HEK293 (cell line): ENCODE measurements at regions not wholly inside any gene's neighbourhood (a gene's known extent, or its start where the extent isn't known, plus 50 kb on each side); places are given as distances from the start of the nearest gene placed in this dataset.
A peak's percentile ranks its signal among the peaks of the same experiment; 100 is the strongest.

ENCODE experiments used
- CTCF ChIA-PET: fragments of 350-600 bp; formaldehyde crosslinking; extraction: SDS; loops from one replicate; lab custom pipeline; 2021; ENCODE audit warnings: antibody characterized with exemption; lab: Yijun Ruan, JAX
- POLR2A ChIA-PET: fragments of 300-600 bp; formaldehyde crosslinking; extraction: SDS; loops from one replicate; lab custom pipeline; 2020; ENCODE audit warnings: antibody characterized with exemption, inconsistent platforms; lab: Yijun Ruan, JAX
- H3K27ac ChIP-seq: fragments of 200-500 bp; sonication (Bioruptor generic); 2 replicates; pipeline ENCODE4 v1.5.1; 2014; ENCODE audit warnings: low read depth, low read length, control low read depth, inconsistent platforms; ENCODE audit errors: extremely low read depth
- H3K36me3 ChIP-seq, 2 experiments: fragments of 200-500 bp in 1 of 2; sonication (Bioruptor generic) in 1 of 2; 1 replicate in 1 of 2; 2 replicates in 1 of 2; pipeline ENCODE4 v1.5.1; 2014 to 2017; ENCODE audit warnings: inconsistent platforms in 2 of 2, low read length in 2 of 2; ENCODE audit not compliant: control insufficient read depth in 2 of 2, insufficient read depth in 1 of 2
- H3K4me1 ChIP-seq: fragments of 200-500 bp; sonication (Bioruptor generic); 2 replicates; pipeline ENCODE4 v1.5.1; 2014; ENCODE audit warnings: mild to moderate bottlenecking, low read length, inconsistent platforms; ENCODE audit not compliant: control insufficient read depth, insufficient read depth
- H3K4me3 ChIP-seq: 2 replicates; pipeline ENCODE4 v1.5.1; 2011; ENCODE audit warnings: low read depth, mild to moderate bottlenecking, control low read depth, low read length, moderate library complexity
- H3K9me3 ChIP-seq: fragments of 200-500 bp; sonication (Bioruptor generic); 2 replicates; pipeline ENCODE4 v1.5.1; 2014; ENCODE audit warnings: low read depth, low read length, inconsistent platforms; ENCODE audit not compliant: control insufficient read depth, insufficient read depth
- FEZF1 ChIP-seq: fragments of 450-650 bp; formaldehyde crosslinking; IDR thresholded peaks from 2 replicates; pipeline ENCODE4 v1.5.1; 2016; ENCODE audit warnings: missing biosample characterization, missing genetic modification characterization
- GLIS1 ChIP-seq: fragments of 450-650 bp; formaldehyde crosslinking; IDR thresholded peaks from 2 replicates; pipeline ENCODE4 v1.5.1; 2016; ENCODE audit warnings: missing biosample characterization, missing genetic modification characterization
- KLF1 ChIP-seq: fragments of 450-650 bp; formaldehyde crosslinking; IDR thresholded peaks from 2 replicates; pipeline ENCODE4 v1.5.1; 2016; ENCODE audit warnings: missing biosample characterization, missing genetic modification characterization
- KLF8 ChIP-seq: fragments of 450-650 bp; formaldehyde crosslinking; IDR thresholded peaks from 2 replicates; pipeline ENCODE4 v1.5.1; 2016; ENCODE audit warnings: missing biosample characterization, missing genetic modification characterization
- OSR2 ChIP-seq: fragments of 450-650 bp; formaldehyde crosslinking; IDR thresholded peaks from 2 replicates; pipeline ENCODE4 v1.5.1; 2016; ENCODE audit warnings: missing biosample characterization, missing genetic modification characterization
- TRIM28 ChIP-seq: IDR thresholded peaks from 2 replicates; pipeline ENCODE4 v1.6.1; 2011; ENCODE audit warnings: low read length, control low read depth, borderline replicate concordance
- ZBTB48 ChIP-seq: fragments of 450-650 bp; formaldehyde crosslinking; IDR thresholded peaks from 2 replicates; pipeline ENCODE4 v1.5.1; 2016; ENCODE audit warnings: missing biosample characterization, missing genetic modification characterization
- ZFP41 ChIP-seq: fragments of 450-650 bp; formaldehyde crosslinking; IDR thresholded peaks from 2 replicates; pipeline ENCODE4 v1.5.1; 2016; ENCODE audit warnings: missing biosample characterization, missing genetic modification characterization, borderline replicate concordance
- ZNF10 ChIP-seq: fragments of 450-650 bp; formaldehyde crosslinking; IDR thresholded peaks from 2 replicates; pipeline ENCODE4 v1.5.1; 2017; ENCODE audit warnings: missing biosample characterization, missing genetic modification characterization
- ZNF146 ChIP-seq: fragments of 450-650 bp; formaldehyde crosslinking; IDR thresholded peaks from 2 replicates; pipeline ENCODE4 v1.5.1; 2016; ENCODE audit warnings: missing biosample characterization, missing genetic modification characterization
- ZNF169 ChIP-seq: fragments of 450-650 bp; formaldehyde crosslinking; IDR thresholded peaks from 2 replicates; pipeline ENCODE4 v1.5.1; 2016; ENCODE audit warnings: missing biosample characterization, missing genetic modification characterization
- ZNF239 ChIP-seq: fragments of 450-650 bp; formaldehyde crosslinking; IDR thresholded peaks from 2 replicates; pipeline ENCODE4 v1.5.1; 2016; ENCODE audit warnings: missing biosample characterization, missing genetic modification characterization
- ZNF391 ChIP-seq: fragments of 450-650 bp; formaldehyde crosslinking; IDR thresholded peaks from 2 replicates; pipeline ENCODE4 v1.5.1; 2016; ENCODE audit warnings: low read depth, missing biosample characterization, missing genetic modification characterization, borderline replicate concordance
- ZNF544 ChIP-seq: fragments of 450-650 bp; formaldehyde crosslinking; IDR thresholded peaks from 2 replicates; pipeline ENCODE4 v1.5.0; 2017; ENCODE audit warnings: missing biosample characterization, missing genetic modification characterization
- ZNF670 ChIP-seq: fragments of 450-650 bp; formaldehyde crosslinking; IDR thresholded peaks from 2 replicates; pipeline ENCODE4 v1.5.1; 2016; ENCODE audit warnings: missing biosample characterization, missing genetic modification characterization, low read depth
- ZSCAN30 ChIP-seq: fragments of 450-650 bp; IDR thresholded peaks from 2 replicates; pipeline ENCODE4 v1.5.1; 2018; ENCODE audit warnings: missing biosample characterization, mild to moderate bottlenecking, missing genetic modification characterization, moderate library complexity
- TF ChIP-seq, protein P1 (sequence below): fragments of 450-650 bp; formaldehyde crosslinking; IDR thresholded peaks from 2 replicates; pipeline ENCODE4 v1.5.1; 2016; ENCODE audit warnings: missing biosample characterization, missing genetic modification characterization
- TF ChIP-seq, protein P2 (sequence below): fragments of 450-650 bp; formaldehyde crosslinking; IDR thresholded peaks from 2 replicates; pipeline ENCODE4 v1.5.1; 2016; ENCODE audit warnings: missing biosample characterization, missing genetic modification characterization
- TF ChIP-seq, protein P3 (sequence below): fragments of 450-650 bp; formaldehyde crosslinking; IDR thresholded peaks from 2 replicates; pipeline ENCODE4 v1.5.1; 2016; ENCODE audit warnings: missing biosample characterization, missing genetic modification characterization

DNA sequence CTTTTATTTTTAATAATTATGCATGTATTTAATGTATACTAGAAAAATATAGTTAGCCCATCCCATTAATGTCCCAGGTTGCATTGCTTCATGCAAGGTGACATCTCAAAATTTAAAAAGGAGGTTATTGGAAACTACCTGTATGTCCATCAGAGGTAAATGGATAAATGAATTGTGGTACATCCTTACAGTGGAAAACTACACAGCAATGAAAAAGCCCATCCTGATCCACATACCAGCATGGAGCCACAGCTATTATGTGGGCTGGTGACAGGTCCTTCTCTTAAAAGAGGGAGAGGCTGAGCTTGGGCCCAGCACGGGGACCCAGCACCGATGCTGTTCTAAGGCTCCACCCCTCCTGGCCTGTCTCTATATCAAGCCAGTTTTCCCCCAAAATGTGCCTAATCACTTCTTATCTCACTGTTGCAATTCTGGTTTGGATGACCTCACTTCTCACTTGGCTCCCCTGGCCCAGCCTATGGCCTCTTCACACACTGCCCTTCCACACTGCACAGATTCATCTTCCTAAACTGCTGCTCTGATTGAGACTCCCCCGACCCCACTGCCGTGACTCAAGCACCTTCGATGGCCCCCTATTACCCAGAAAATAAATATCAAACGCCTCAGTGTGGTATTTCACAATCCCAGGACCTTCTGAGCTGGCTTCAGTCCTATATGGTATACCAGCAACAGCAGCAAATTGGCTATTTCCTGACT, 97.1 kb upstream of the NCOR2 start:
- TF ChIP-seq ZNF146 (tag by site-specific recombination) (peak; percentile 66), TRIM28 (no peak)
- no peak overlapping the region for H3K27ac ChIP-seq
- no peaks in the 10 kb centered on the region for H3K4me1 ChIP-seq
- no peak overlapping the region for H3K4me3 ChIP-seq
- ChIA-PET CTCF (interaction anchor here (0.7 kb wide), 1 partner anchor 66 kb away, joined by 3 read pairs; no protein-coding TSS in a partner anchor), POLR2A (no interaction called here)
- no peaks in the 10 kb centered on the region for H3K9me3 ChIP-seq
- no peaks in the 10 kb centered on the region for H3K36me3 ChIP-seq

DNA sequence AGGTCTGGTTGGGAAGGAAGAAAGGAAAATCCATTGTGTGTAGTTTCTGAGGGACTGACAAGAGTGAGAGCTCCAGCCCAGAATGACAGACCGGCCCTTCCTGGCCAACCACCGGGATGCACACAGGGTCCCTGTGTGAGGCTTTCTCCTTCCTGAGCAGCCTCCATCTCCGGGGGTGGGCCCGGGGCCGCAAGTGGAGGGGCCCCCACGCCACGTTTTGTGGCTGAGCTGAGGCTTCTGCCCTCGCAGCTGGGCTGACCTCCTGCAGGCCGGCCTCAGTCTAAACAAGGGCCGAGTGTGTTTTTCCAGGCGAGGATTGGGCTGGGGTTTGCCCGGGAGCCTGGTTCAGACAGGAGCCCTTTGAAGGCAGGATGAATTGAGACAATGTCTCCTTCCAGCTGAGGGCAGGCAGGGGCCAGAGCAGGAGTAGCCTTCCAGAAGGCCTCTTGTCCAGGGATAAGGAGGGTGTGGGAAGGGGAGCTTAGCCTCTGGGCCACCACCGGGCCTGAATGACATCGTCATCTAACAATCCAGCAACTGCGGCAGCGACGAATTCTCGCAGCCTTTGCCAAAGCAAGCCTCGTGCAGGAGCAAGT, 96.5 kb upstream of the NCOR2 start:
- ChIA-PET CTCF (interaction anchor here (0.5 kb wide), 1 partner anchor 31 kb away, joined by 3 read pairs; no protein-coding TSS in a partner anchor), POLR2A (no interaction called here)
- H3K4me3 ChIP-seq: no peak overlapping the region

DNA sequence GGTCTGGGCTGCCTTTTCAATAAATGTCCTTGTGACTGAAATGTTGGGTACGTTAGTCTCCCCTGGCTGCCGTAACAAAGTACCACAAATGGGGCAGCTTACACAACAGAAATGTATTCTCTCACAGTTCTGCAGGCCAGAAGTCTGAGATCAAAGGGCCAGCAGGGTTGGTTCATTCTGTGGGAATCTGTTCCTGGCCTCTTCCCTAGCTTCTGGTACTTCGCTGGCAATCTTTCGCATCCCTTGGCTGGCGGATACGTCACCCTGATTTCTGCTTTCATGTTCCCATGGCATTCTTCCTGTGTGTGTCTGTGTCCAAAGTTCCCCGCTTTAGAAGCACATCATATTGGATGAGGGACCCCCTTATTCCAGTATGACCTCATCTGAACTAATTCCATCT, 95.8 kb upstream of the NCOR2 start:
- H3K4me1 ChIP-seq: no peaks in the 10 kb centered on the region
- no peaks in the 10 kb centered on the region for H3K9me3 ChIP-seq
- H3K4me3 ChIP-seq: no peak overlapping the region
- no peaks in the 10 kb centered on the region for H3K36me3 ChIP-seq
- TF ChIP-seq ZNF670 (tag by site-specific recombination): no peak
- ChIA-PET POLR2A (no interaction called here), CTCF (interaction anchor here (0.5 to 2.1 kb wide), 2 partner anchors 12 to 32 kb away, joined by 3 to 5 read pairs; no protein-coding TSS in a partner anchor)
- no peak overlapping the region for H3K27ac ChIP-seq

More for the DNA sequence above, 96.5 kb upstream of the NCOR2 start:
- Histone ChIP-seq H3K36me3 (no peaks in the 10 kb centered on the region), H3K4me1 (no peaks in the 10 kb centered on the region), H3K9me3 (no peaks in the 10 kb centered on the region), H3K27ac (no peak overlapping the region)
- TF ChIP-seq OSR2 (tag by site-specific recombination) (no peak), FEZF1 (tag by site-specific recombination) (no peak), ZNF544 (tag by site-specific recombination) (no peak), ZBTB48 (tag by site-specific recombination) (no peak), KLF8 (tag by site-specific recombination) (no peak), ZSCAN30 (tag by site-specific recombination) (no peak), ZNF239 (tag by site-specific recombination) (no peak), KLF1 (tag by site-specific recombination) (no peak), ZFP41 (no peak), ZNF391 (tag by site-specific recombination) (no peak), GLIS1 (tag by site-specific recombination) (no peak), ZNF10 (tag by site-specific recombination) (no peak), ZNF169 (tag by site-specific recombination) (no peak)
- TF ChIP-seq, protein P1, sequence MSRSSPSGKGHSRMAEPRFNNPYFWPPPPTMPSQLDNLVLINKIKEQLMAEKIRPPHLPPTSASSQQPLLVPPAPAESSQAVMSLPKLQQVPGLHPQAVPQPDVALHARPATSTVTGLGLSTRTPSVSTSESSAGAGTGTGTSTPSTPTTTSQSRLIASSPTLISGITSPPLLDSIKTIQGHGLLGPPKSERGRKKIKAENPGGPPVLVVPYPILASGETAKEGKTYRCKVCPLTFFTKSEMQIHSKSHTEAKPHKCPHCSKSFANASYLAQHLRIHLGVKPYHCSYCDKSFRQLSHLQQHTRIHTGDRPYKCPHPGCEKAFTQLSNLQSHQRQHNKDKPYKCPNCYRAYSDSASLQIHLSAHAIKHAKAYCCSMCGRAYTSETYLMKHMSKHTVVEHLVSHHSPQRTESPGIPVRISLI (tag by site-specific recombination): no peak
- TF ChIP-seq, protein P2, sequence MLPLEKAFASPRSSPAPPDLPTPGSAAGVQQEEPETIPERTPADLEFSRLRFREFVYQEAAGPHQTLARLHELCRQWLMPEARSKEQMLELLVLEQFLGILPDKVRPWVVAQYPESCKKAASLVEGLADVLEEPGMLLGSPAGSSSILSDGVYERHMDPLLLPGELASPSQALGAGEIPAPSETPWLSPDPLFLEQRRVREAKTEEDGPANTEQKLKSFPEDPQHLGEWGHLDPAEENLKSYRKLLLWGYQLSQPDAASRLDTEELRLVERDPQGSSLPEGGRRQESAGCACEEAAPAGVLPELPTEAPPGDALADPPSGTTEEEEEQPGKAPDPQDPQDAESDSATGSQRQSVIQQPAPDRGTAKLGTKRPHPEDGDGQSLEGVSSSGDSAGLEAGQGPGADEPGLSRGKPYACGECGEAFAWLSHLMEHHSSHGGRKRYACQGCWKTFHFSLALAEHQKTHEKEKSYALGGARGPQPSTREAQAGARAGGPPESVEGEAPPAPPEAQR (tag by site-specific recombination): no peak
- TF ChIP-seq, protein P3, sequence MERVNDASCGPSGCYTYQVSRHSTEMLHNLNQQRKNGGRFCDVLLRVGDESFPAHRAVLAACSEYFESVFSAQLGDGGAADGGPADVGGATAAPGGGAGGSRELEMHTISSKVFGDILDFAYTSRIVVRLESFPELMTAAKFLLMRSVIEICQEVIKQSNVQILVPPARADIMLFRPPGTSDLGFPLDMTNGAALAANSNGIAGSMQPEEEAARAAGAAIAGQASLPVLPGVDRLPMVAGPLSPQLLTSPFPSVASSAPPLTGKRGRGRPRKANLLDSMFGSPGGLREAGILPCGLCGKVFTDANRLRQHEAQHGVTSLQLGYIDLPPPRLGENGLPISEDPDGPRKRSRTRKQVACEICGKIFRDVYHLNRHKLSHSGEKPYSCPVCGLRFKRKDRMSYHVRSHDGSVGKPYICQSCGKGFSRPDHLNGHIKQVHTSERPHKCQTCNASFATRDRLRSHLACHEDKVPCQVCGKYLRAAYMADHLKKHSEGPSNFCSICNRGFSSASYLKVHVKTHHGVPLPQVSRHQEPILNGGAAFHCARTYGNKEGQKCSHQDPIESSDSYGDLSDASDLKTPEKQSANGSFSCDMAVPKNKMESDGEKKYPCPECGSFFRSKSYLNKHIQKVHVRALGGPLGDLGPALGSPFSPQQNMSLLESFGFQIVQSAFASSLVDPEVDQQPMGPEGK (tag by site-specific recombination): no peak
